HG03159 (cell line): ENCODE measurements at regions not wholly inside any gene's neighbourhood (a gene's known extent, or its start where the extent isn't known, plus 50 kb on each side); places are given as distances from the start of the nearest gene placed in this dataset.

Source experiments
- ATAC-seq: cut with Tn5 transposase; IDR thresholded peaks from one replicate; pipeline ENCODE4 v1.9.1; 2021; ENCODE audit warnings: mild to moderate bottlenecking, moderate library complexity; ENCODE audit not compliant: unreplicated experiment

DNA sequence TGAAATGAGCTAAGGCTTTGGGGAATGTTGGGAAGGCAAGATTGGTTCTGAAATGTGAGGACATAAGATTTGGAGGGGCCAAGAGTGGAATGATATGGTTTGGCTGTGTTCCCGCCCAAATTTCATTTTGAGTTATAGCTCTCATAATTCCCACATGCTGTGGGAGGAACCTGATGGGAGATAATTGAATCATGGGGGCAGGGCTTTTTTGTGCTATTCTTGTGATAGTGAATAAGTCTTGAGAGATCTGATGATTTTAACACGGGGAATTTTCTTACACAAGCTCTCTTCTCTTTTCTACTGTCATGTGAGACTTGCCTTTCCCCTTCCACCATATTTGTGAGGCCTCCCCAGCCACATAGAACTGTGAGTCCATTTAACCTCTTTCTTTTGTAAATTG, 157.6 kb upstream of the C1QTNF7 start:
- ATAC-seq: no peak

DNA sequence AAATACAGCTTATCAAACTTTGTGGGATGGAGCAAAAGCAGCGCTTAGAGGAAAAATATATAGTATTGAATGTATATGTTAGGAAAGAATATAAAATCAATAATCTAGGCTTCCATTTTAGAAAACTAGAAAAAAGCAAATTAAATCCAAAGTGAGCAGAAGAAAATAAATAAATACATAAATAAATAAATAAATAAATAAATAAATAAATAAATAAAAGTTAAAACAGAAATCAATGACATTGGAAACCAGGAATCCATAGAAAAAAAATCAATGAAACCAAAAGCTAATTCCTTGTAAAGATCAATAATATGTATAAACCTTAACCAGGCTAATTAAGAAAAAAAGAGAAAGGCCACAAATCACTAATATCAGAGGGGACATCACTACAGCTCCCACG, 141.8 kb upstream of the C1QTNF7 start:
- no peak for ATAC-seq

DNA sequence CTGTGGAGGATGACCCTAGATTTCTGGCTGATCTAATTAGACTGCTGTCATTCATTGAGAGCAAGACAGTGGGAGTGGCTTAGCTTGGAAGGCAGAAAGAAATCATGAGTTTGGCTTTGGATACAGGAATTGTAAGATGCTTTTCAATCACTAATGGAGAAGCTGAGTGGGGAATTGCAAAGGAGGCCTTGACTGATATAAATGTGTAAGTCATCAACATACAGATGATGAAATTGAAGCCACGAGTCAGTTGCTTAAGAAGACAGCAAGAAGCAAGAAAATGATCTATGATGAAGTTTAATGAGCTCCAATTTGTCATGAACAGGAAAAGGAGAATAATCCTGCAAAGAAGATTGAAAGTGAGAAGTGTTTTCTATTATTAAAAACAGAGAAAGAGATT, 136.7 kb upstream of the C1QTNF7 start:
- no peak for ATAC-seq

DNA sequence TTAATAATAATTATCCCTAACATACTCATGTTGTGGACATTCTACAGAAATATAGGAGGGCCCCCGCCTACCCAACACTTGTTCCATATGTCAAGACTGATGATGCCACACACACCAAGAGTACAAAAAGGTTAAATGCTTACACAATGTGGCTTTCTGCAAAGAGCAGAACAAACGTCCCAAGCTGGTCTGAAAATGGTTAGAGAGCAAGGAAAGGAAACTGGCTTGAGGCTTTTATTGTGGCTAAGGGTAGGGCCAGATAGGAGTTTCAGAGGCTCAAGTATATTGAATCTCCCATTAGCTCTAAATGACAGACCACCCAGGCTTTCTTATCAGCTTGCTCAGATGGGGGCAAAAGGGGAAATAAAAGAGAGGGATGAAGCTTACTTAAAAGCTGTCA, 134.1 kb upstream of the C1QTNF7 start:
- no peak for ATAC-seq

DNA sequence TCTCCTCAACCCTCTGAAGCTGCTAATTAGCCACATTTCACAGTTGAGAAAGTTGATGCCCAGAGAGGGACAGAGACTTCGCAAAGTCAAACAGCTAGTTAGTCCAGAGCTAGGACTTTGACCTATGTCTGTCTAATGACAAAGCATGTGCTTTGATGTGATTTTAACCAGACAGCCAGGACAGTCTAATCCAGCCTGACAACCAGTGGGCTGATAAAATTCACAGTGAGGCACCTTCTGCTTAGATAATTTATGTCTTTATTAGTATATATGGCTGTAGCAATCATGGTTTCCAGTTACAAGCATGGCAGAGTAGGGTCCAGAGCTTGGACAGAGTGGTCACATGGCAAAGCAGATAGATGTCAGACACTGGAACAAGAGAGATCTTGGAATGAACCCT, 133.6 kb upstream of the C1QTNF7 start:
- no peak for ATAC-seq

DNA sequence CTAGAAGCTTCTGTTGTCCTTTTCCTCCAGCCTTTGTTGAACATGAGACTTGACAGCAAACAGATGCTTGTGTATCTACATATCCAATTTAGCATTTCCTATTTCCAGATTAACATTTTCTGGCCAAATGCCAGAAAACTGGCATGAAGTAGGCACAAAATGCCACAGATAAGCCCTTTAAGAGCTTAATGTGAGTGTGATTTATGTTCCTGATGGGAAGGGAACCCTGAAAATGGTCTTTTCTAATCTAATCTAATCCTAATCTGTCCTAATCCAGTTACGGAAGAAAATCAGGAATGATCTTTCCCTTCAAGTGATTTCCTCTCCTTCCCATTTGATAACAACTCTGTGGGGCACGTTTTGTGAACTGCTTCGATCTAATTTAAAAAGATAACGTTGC, 133.0 kb upstream of the C1QTNF7 start:
- no peak for ATAC-seq

DNA sequence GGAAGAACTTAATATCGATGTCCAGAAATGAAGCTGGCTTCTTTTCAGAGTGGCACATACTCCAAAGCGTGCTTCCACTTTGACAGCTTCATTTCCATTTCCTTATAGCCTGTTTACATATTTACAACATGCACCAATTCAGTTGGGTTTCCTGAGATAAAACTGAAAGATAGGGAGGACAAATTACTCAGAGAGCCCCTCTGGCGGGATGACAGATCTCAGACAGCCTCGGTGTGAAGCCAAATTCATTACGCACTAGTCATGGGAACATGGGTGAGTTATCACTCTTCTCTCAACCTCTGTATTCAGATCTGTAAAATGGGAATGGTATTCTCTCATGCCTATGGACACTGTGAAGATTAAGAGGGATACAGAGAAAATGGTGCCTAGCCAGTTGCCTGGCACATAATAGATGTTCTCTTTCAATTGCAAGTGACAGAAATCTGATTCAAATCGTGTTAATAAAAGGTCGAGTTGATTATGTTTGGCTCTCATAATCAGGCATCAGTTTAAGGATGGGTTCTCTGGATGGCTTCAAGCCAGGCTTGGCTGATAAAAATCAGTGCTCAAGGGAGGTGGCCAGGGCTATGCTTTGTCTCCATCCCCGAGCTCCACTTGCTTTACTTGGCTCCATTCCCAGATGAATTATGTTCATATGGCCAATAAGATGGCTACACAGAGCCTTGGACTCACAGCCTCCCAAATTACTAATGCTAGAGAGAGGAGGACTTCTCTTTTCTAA, 132.2 kb upstream of the C1QTNF7 start:
- ATAC-seq: no peak

DNA sequence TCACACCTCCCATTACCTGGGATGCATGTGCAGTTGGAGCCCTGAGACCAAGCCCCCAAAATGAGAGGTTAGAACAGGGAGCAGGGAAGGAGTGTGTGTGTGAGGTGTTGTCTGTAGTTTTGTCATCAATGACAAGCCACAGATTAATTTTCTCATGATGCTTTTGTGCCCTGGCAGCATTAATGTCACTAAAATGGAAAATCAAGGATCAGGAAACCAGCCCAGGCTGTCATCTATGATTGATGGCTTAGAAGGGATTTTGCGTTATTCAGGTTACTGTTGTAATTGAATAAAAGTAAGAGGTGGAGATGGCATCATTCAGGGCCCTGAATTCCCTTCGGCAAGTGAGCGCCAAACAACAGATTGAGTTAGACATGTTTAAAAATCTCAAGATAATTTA, 130.5 kb upstream of the C1QTNF7 start:
- no peak for ATAC-seq

DNA sequence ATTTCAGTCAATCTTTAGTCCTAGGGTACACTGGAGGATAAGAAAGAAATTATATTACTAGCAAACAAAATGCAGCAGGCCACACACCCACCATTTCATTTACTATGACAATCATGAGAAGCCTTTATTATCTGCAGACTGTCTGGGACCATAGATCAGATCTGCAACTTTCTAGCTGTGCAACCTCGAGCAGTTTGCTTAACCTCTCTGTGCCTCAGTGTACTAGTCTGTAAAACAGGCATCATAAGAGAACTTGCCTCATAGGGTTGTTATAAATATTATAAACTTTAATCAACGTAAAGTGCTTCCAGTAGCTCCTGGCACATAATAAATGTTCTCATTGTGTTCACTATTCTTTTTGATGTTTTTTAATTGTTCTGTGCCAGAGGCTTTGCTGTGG, 128.2 kb upstream of the C1QTNF7 start:
- ATAC-seq: no peak

DNA sequence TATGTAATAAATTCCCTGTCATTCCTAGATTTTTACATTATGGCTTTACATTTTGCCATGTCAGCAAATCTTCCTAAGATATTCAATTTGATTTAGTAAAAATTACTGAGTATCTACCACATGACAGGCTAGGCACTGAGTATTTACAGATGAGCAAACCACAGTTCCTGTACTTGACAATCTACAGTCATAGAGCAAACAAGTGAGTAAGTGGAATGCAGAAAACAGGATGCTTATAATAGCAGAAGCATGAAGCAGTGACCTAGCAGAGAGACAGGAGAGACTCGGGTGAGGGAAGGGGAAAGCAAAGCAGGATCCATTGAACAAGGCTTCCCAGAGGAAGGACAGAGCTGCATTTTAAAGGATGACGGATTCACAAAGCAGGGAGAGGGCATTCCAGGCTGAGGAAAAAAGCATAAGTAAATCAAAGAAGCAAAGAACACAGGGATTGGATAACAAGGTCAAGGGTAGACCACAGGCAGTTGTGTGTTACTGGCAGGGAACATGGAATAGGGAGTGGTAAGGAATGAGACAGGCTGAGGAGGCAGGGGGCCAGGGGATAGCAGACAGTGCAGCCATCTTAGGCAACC, 124.7 kb upstream of the C1QTNF7 start:
- no peak for ATAC-seq

DNA sequence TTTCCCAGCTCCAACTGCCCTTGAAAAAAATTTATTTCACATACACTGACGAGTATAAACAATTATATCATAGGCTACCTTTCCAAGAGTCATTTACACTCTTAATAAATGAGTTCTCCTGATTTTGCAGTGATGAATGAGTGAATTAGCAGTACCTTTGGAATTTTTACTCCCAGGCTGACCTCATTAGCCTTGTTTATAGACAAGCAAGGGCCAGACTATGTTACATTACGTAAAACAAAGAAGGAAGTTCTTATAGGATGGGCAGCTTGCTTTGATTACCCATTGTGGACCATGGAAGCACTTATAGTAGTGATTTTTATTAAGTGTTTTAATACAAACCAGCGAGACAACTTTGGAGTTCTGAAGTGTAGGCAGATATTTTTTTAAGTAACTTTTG, 112.9 kb upstream of the C1QTNF7 start:
- no peak for ATAC-seq

DNA sequence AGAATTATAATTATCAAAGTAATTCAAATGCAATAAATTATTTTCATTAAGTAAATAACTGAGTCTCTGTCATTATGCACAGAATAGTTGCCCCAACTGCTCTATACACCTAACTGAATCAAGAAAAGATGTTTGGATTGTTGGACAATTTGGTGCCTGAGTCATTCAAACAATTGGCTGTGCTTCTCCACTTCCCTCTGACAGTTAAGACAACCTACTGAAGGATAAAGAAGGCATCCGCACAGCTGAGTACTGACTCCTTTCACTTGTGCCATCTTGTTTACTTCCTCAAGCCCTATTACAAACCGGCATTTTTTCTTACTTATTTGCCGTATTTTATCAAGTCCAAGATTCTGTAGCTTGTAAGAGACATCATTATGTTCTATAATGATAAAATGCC, 110.6 kb upstream of the C1QTNF7 start:
- no peak for ATAC-seq

DNA sequence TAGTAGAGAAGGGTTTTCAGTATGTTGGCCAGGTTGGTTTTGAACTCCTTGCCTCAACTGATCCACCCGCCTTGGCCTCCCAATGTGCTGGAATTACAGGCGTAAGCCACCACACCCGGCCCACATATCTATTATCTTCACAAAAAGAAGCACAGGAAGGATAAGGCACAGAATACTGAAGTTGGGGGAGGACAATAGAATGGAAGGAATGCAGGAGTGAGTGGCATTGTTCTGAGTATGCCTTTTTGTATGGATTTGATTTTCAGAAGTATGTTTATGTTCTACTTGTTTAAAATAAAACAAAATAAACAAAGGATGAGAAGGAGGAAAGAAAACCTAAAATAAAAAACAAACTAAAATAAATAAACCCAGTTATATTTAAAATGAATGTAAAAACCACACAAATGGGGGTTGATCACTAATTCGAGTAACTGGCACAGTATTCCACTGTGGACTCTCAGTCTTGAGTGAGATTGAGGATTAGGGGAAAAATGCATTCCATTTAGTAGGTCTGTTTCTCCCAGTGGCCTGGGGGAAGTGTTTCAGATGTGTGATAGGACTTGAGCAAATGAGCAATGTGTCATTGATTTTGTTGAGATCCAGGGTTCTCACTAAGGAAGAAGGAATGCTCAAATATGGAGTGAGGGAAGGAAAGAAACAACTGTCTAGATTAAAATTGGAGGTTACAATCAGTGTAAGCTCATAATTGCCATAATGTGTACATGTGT, 109.0 kb upstream of the C1QTNF7 start:
- no peak for ATAC-seq

DNA sequence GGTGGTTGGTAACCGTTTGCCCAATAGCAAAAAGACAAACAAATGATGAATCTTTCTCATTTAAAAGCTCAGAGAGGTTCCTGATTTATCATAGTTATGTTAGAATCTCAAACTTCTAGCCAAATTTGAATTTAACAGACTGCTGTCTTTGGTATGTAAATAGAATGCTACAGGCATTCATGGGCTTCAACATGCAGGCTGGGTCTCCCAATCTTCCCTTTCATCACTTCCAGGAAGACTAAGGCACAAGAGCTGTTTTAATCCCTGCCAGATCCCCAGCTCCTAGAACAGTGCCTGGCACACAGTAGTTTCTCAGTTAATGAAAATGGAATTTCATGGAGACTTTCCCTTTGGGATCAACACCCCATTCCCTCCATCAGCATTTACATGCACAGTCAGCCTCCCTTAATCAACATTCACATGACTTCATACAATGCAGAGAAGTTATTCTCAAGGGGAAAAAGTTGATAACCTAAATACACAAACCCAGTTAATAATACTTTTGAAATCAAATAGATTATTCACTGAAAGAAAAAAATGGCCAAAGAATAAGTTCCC, 107.6 kb upstream of the C1QTNF7 start:
- no peak for ATAC-seq

DNA sequence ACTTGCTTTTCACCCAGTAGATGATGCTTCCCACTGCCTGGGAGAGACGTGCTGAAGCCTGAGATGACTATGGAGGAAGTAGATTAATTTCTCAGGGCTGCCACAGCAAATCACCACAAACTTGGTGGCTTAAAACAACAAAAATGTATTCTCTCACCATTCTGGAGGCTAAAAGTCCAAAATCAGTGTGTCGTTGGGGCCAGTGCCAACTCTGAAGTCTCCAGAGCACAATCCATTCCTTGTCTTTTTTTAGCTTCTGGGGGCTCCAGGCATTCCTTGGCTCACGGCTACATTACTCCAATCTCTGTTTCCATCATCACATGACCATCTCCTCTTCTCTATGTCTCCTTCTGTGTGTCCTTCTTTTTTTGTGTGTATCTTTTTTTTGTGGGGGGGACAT, 105.8 kb upstream of the C1QTNF7 start:
- ATAC-seq: no peak

DNA sequence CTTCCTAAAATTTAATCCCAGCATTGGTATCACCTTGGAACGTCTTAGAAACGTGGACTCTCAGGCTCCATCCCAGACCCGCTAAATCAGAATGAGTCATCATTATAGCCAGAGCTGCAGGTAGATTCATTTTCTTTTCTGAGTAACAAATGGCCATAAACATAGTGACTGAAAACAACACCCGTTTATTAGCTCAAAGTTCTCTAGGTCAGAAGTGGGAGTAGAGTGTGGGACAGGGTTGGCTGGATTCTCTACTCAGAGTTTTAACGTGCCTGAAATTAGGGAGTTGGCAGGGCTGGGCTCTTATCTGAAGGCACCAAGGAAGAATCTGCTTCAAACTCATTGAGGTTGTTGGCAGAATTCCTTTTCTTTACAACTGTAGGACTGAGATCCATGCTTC, 101.8 kb upstream of the C1QTNF7 start:
- ATAC-seq: no peak

DNA sequence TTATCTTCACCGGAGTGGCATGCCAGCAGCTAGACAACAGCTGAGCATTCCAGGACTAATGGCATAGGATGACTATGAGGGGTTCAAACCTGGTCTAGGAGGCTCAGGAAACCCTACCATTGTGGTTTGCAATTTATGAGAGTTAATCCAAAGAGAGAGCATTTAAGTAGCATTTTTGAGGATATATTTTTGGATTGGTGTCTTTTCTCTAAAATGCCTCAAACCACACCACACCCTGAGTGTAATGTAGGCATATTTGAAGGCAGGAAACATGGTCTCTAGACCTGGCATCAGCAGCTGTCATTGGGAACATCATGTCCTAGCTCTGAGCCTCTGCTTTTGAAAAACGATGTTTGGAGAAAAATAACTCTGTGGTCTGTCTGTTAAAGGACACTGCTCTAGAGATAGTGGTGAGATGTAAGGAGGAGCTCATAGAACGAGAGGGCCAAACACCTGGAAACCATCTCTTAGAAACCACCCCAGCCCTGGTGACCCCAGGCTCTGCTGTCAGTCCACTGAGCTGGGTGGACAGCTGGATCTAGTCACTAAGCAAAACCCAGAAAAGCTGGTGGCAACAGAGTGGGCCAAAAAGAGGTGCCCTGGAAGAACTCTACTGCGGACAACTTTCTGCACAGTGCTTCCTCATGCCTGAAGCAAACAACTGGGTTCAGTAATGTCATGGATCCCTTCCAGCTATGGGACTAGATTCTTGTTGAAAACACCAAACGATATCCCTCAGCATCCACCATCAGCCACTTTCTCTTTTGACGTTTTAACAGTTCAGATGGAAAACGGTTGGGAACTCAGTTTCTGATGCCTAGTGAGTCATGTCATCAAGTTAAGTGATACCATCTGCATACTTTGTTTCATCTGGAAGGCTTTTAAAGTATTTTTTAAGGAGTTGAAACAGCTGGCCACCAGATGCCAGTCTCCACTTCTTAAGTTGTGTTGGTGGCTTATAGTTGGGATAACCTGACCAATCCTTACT, 100.2 kb upstream of the C1QTNF7 start:
- ATAC-seq: no peak

DNA sequence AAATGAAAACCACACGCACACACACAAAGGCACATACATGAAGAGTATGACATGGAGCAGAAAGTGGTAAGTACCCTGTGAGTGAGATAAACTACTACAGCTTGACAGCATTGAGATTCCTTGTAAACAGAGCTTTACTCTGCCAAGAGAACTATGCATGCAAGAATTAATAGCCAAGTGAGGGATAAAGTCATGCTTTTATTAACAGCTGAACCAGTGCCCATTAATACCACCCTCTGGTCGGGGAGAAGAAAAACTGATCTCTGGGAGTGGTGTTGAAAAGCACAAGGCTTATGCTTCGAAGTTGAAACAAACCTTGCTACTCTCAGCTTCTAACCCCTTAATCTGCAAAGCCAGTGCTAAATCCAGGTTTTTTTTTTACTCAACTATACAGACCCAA, 95.9 kb upstream of the C1QTNF7 start:
- no peak for ATAC-seq

DNA sequence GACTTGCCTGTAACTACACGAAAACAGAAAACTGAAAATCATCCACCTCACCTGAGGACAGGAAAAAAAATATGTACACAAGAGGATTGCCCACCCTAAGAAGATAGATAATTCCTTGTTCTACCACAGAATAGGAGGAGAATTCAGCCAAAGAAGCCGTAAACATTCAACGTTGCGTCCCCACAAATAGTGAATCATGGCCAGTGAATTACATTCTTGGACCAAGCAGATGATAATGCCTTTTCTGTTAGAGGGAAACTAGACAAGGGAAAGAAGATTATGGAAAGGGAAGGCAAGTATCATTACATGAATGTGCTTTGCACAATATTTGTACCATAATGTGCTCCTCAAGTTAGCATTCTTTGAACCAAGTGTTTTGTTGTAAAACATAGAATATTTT, 95.5 kb upstream of the C1QTNF7 start:
- ATAC-seq: no peak

DNA sequence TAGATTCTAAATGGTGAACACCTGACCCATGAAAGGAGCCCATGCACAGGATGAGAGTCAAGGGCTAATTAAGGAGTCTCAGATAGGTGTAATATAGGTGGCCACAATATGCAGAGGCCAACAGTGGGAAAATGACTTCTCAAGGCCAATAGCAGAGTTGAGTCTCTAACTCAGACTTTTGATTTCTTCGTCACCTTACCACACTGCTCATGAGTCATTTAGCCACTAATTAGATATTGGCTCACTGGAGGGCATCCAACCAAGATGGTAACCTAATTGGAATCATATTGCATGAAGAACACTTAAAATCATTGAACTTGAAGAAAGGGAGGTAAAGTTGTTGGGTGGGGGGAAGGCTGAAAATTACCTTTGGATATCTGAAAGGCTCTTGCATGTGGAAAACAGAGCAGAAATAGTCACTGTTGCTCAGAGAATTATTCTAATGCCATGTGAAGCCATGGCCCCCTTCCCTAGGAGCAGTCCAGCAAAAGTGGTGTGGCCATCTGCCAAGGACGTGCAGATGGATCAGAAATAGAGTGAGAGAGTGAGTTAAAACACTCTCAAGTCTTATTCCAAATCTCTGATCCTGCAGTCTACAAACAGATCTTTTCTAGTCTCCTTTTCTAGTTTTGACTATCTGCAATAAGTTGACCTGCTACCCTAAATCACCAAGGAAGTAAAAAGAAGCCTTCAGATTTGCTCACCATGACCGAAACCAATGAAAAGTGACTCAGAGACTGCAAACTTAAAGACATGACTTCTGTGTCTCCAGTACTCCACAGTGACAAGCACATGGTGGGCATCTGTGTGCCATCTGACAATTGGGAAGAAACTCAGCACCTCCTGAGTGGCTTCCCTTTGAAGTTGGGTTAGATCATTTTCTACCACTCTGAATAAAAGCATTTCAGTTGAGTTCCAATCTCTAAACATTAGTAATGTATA, 93.9 kb upstream of the C1QTNF7 start:
- ATAC-seq: no peak
